Naive thymus-derived CD4-positive, alpha-beta T cell (primary cell): ENCODE measurements at regions not wholly inside any gene's neighbourhood (a gene's known extent, or its start where the extent isn't known, plus 50 kb on each side); places are given as distances from the start of the nearest gene placed in this dataset.
A peak's percentile ranks its signal among the peaks of the same experiment; 100 is the strongest.

Experiments
- ATAC-seq: fragments of 150-1000 bp; cut with Tn5 transposase; 2 replicates; pipeline ENCODE4 v1.10.0; 2021; ENCODE audit warnings: mild to moderate bottlenecking, moderate library complexity
- CTCF ChIA-PET: fragments of 350-600 bp; sonication (Branson Sonifier 250); formaldehyde crosslinking; loops from one replicate; lab custom pipeline; 2021; ENCODE audit warnings: antibody characterized with exemption; lab: Charles Lee
- POLR2A ChIA-PET: fragments of 350-600 bp; sonication (Branson Sonifier 250); formaldehyde crosslinking; loops from one replicate; lab custom pipeline; 2021; ENCODE audit warnings: antibody characterized with exemption, inconsistent platforms; lab: Charles Lee
- DNase-seq, 9 donors: peaks; one replicate each; pipeline versions ENCODE4 v3.0.0 to v3.0.0-alpha.2; 2020 to 2022; ENCODE audit warnings: mixed read lengths in 1 of 9
- H3K27ac ChIP-seq: one replicate; pipeline ENCODE4 v1.7.0; 2013; ENCODE audit warnings: mild to moderate bottlenecking, low read depth, low read length, moderate library complexity
- H3K27me3 ChIP-seq, 2 donors: one replicate each; pipeline ENCODE4 v1.7.0; 2013; ENCODE audit warnings: low read length in 2 of 2, mild to moderate bottlenecking in 2 of 2, moderate library complexity in 2 of 2; ENCODE audit not compliant: control insufficient read depth in 2 of 2, insufficient read depth in 2 of 2
- H3K36me3 ChIP-seq, 3 experiments: 1 replicate in 2 of 3; 2 replicates in 1 of 3; pipeline ENCODE4 v1.7.0; 2013; ENCODE audit warnings: low read length in 3 of 3, mild to moderate bottlenecking in 3 of 3, moderate library complexity in 1 of 3; ENCODE audit not compliant: insufficient read depth in 3 of 3, control insufficient read depth in 2 of 3
- H3K4me1 ChIP-seq, 2 donors: one replicate each; pipeline ENCODE4 v1.7.0; 2013; ENCODE audit warnings: low read length in 2 of 2, mild to moderate bottlenecking in 2 of 2, moderate library complexity in 1 of 2; ENCODE audit not compliant: control insufficient read depth in 2 of 2, insufficient read depth in 2 of 2
- H3K4me3 ChIP-seq: 2 replicates; pipeline ENCODE4 v1.7.0; 2013; ENCODE audit warnings: mild to moderate bottlenecking, low read length
- H3K9me3 ChIP-seq, 3 experiments: 1 replicate in 2 of 3; 2 replicates in 1 of 3; pipeline ENCODE4 v1.7.0; 2013; ENCODE audit warnings: low read length in 3 of 3; ENCODE audit not compliant: control insufficient read depth in 2 of 3
- H3K27ac Mint-ChIP-seq, 9 donors: one replicate each; pipeline ENCODE4 v1.8.0; 2020 to 2022; ENCODE audit warnings: mixed read lengths in 9 of 9, mild to moderate bottlenecking in 8 of 9, moderate library complexity in 5 of 9, inconsistent platforms in 2 of 9
- H3K27me3 Mint-ChIP-seq, 5 donors: one replicate each; pipeline ENCODE4 v1.8.0; 2021 to 2022; ENCODE audit warnings: mixed read lengths in 5 of 5, mild to moderate bottlenecking in 1 of 5
- H3K36me3 Mint-ChIP-seq, 5 donors: one replicate each; pipeline ENCODE4 v1.8.0; 2020 to 2022; ENCODE audit warnings: mixed read lengths in 5 of 5, mild to moderate bottlenecking in 3 of 5, inconsistent platforms in 1 of 5
- H3K4me1 Mint-ChIP-seq, 7 donors: one replicate each; pipeline ENCODE4 v1.8.0; 2020 to 2022; ENCODE audit warnings: mixed read lengths in 7 of 7, mild to moderate bottlenecking in 3 of 7, inconsistent platforms in 1 of 7
- H3K4me3 Mint-ChIP-seq, 10 donors: one replicate each; pipeline ENCODE4 v1.8.0; 2020 to 2022; ENCODE audit warnings: mild to moderate bottlenecking in 10 of 10, mixed read lengths in 10 of 10, moderate library complexity in 6 of 10, inconsistent platforms in 2 of 10
- H3K9me3 Mint-ChIP-seq, 11 donors: one replicate each; pipeline ENCODE4 v1.8.0; 2020 to 2022; ENCODE audit warnings: mixed read lengths in 11 of 11, mild to moderate bottlenecking in 4 of 11, inconsistent platforms in 1 of 11, moderate library complexity in 1 of 11
- intact Hi-C, 2 donors: fragments of 100-400 bp; cut with micrococcal nuclease; formaldehyde crosslinking; loops; one replicate each; pipeline ENCODE4 v1.15.1; 2023

DNA sequence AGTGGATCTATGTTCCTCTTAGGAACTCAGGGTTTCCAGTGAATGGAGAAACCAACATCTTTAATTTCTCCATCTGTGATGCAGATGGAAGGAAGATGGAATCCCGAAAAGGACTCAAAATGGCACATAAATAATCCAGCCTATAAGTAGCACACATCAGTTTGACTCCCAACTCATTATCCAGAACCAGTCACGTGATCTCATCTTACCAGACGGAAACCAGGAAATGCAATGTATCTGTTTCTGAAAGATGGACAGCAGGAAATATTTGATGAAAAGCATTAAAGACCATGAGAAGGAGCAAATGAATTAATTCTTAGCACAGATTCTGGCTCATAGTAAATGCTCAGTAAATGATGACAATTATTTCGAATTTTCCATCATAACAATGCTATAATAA is 443.1 kb upstream of the FMR1 start:
- H3K9me3 ChIP-seq, result no peaks in the 10 kb centered on the region
- no peaks in the 10 kb centered on the region for H3K27me3 Mint-ChIP-seq
- ChIA-PET CTCF (no interaction called here), POLR2A (no interaction called here)
- intact Hi-C loops, result no loop called here
- no peak overlapping the region for H3K4me3 Mint-ChIP-seq
- H3K4me3 ChIP-seq, result no peak overlapping the region
- H3K36me3 Mint-ChIP-seq, result no peaks in the 10 kb centered on the region
- no peak for DNase-seq
- no peaks in the 10 kb centered on the region for H3K4me1 Mint-ChIP-seq
- ATAC-seq, result no peak
- no peaks in the 10 kb centered on the region for H3K4me1 ChIP-seq
- no peak overlapping the region for H3K27ac Mint-ChIP-seq
- H3K27ac ChIP-seq, result no peak overlapping the region
- no peaks in the 10 kb centered on the region for H3K27me3 ChIP-seq
- H3K9me3 Mint-ChIP-seq, result peaks cover 0 to 3% (median 0%) of the 10 kb centered on the region in 11 donors
- no peaks in the 10 kb centered on the region for H3K36me3 ChIP-seq

- H3K36me3 Mint-ChIP-seq, result no peaks in the 10 kb centered on the region
- no peak overlapping the region for H3K27ac Mint-ChIP-seq
- peaks cover 0 to 2% (median 0%) of the 10 kb centered on the region in 11 donors for H3K9me3 Mint-ChIP-seq
- H3K4me1 Mint-ChIP-seq, result no peaks in the 10 kb centered on the region
- Histone ChIP-seq H3K27me3 (no peaks in the 10 kb centered on the region), H3K27ac (no peak overlapping the region), H3K36me3 (no peaks in the 10 kb centered on the region), H3K4me1 (no peaks in the 10 kb centered on the region), H3K9me3 (no peaks in the 10 kb centered on the region), H3K4me3 (no peak overlapping the region)
- H3K27me3 Mint-ChIP-seq, result no peaks in the 10 kb centered on the region
- POLR2A ChIA-PET, result no interaction called here
- DNase-seq (peak in 1 of 9 donors; percentile 1), ATAC-seq (no peak)
- H3K4me3 Mint-ChIP-seq, result no peak overlapping the region
- intact Hi-C loops, result loop anchor here in 1 of 2 donors (1.0 kb wide), 1 partner anchor 328 kb away; no protein-coding TSS in a partner anchor
- CTCF ChIA-PET, result no interaction called here
Measured at GRCh38 chrX:147476008-147476407, 435.7 kb upstream of the FMR1 start.

DNA sequence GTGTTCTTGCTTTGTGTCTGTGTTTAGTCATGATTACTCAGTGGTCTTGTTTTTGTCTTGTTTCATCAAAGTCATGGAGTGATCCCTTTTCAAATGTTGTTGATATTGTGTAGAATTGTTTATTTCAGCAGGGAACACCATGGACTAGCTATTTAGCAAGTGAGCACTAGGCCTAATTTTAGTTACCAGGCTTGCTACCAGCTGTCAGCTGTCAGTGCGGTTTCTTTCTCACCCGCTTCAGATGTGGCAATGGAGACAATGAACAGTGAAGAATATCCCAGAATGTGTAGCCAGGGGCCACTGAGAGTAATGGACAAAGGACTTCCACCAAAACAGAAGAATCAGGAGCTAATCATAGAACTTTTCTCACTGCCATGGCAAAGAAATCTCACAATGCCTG is 432.8 kb upstream of the FMR1 start:
- Histone ChIP-seq H3K27me3 (no peaks in the 10 kb centered on the region), H3K27ac (no peak overlapping the region), H3K4me3 (no peak overlapping the region), H3K36me3 (no peaks in the 10 kb centered on the region), H3K9me3 (no peaks in the 10 kb centered on the region), H3K4me1 (no peaks in the 10 kb centered on the region)
- POLR2A ChIA-PET, result no interaction called here
- Mint-ChIP-seq H3K27me3 (no peaks in the 10 kb centered on the region), H3K9me3 (peaks cover 0 to 2% (median 0%) of the 10 kb centered on the region in 11 donors), H3K4me3 (no peak overlapping the region), H3K4me1 (no peaks in the 10 kb centered on the region), H3K27ac (no peak overlapping the region), H3K36me3 (no peaks in the 10 kb centered on the region)
- ATAC-seq (no peak), DNase-seq (no peak)
- CTCF ChIA-PET, result no interaction called here
- intact Hi-C loops, result no loop called here

DNA sequence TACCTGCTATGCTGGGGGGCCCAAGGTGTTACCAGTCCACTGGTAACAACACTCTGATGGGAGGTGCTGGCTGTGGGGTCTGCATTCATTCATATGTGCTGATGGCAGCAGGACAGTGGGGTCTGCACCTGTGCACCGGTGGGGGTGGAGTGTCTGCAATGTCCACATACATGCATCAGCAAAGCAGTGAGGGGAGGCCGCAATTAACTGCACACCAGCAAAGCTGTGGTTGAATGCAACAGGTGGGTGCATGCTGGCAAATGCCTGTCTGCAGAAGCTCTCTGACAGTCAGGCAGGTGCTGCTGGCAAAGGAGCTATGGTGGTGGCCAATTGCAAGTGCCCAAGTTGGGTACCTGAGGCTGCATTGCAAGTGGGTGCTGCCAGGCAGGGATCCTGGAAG is 426.5 kb upstream of the FMR1 start:
- intact Hi-C loops, result no loop called here
- Mint-ChIP-seq H3K4me1 (no peaks in the 10 kb centered on the region), H3K4me3 (peak overlapping the region in 1 of 10 donors; percentile 3), H3K27me3 (no peaks in the 10 kb centered on the region), H3K27ac (no peak overlapping the region), H3K36me3 (no peaks in the 10 kb centered on the region), H3K9me3 (no peaks in the 10 kb centered on the region)
- DNase-seq (no peak), ATAC-seq (no peak)
- H3K36me3 ChIP-seq, result no peaks in the 10 kb centered on the region
- H3K27ac ChIP-seq, result no peak overlapping the region
- H3K9me3 ChIP-seq, result no peaks in the 10 kb centered on the region
- H3K4me3 ChIP-seq, result no peak overlapping the region
- H3K27me3 ChIP-seq, result no peaks in the 10 kb centered on the region
- ChIA-PET POLR2A (no interaction called here), CTCF (no interaction called here)
- no peaks in the 10 kb centered on the region for H3K4me1 ChIP-seq

DNA sequence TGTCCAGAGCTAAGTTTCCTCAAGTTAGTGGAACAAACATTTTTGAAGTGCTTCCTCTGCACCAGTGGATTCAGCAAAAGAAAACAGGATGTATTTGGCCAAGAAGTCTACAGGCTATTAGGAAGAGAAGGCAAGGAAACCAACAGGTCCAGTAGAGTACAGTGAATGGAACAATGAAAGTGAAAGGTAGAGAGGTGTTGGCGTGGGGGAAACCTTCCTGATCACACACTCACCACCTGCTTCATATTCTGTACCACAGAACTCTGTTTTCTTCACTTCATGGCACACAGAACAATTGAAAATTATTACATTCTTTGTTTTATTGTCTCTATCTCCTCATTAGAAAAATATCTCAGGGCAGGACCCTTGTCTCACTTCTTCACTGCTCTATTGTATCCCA is 417.4 kb upstream of the FMR1 start:
- ChIA-PET CTCF (no interaction called here), POLR2A (no interaction called here)
- Histone ChIP-seq H3K27ac (no peak overlapping the region), H3K4me1 (no peaks in the 10 kb centered on the region), H3K27me3 (no peaks in the 10 kb centered on the region), H3K36me3 (no peaks in the 10 kb centered on the region), H3K9me3 (no peaks in the 10 kb centered on the region), H3K4me3 (no peak overlapping the region)
- Mint-ChIP-seq H3K36me3 (no peaks in the 10 kb centered on the region), H3K4me3 (no peak overlapping the region), H3K4me1 (no peaks in the 10 kb centered on the region), H3K9me3 (peaks cover 0 to 4% (median 0%) of the 10 kb centered on the region in 11 donors), H3K27ac (no peak overlapping the region), H3K27me3 (peaks cover 0 to 7% (median 0%) of the 10 kb centered on the region in 5 donors)
- intact Hi-C loops, result no loop called here
- ATAC-seq (no peak), DNase-seq (no peak)

DNA sequence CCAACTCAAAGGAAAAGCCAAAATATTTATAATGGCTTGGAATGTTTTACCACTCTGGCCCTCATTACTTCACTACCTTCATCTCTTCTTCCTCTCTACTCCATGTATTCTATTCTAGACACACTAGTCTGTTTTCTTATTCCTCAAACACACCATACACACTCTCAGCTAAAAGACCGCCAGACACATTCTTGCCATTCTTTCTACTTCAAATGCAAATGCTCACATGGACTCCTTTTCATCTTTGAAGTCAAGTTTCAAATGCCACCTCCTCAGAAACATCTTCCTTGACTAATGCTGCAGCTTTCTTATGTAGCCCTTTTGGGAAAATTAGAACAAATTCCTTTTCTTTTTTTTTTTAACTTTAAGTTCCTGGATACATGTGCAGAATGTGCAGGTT is 412.9 kb upstream of the FMR1 start:
- no peak for DNase-seq
- no peak overlapping the region for H3K27ac Mint-ChIP-seq
- no peaks in the 10 kb centered on the region for H3K4me1 Mint-ChIP-seq

DNA sequence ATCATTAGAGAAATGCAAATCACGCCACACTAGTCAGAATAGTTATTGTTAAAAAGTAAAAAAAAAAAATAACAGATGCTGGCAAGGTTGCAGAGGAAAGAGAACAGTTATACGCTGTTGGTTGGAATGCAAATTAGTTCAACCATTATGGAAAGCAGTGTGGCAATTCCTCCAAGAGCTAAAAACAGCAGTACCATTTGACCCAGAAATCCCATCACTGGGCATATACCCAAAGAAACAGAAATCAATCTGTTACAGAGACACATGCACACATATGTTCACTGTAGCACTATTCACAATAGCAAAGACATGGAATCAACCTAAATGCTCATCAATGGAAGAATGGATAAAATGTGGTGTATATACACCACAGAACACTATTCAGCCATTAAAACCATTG is 388.7 kb upstream of the FMR1 start:
- no peaks in the 10 kb centered on the region for H3K36me3 Mint-ChIP-seq
- CTCF ChIA-PET, result no interaction called here
- H3K4me3 Mint-ChIP-seq, result no peak overlapping the region
- ATAC-seq, result no peak
- POLR2A ChIA-PET, result no interaction called here
- H3K4me3 ChIP-seq, result no peak overlapping the region
- no peaks in the 10 kb centered on the region for H3K4me1 Mint-ChIP-seq
- no peaks in the 10 kb centered on the region for H3K4me1 ChIP-seq
- DNase-seq, result no peak
- intact Hi-C loops, result no loop called here
- H3K27me3 Mint-ChIP-seq, result no peaks in the 10 kb centered on the region
- no peaks in the 10 kb centered on the region for H3K27me3 ChIP-seq
- no peaks in the 10 kb centered on the region for H3K9me3 ChIP-seq
- no peaks in the 10 kb centered on the region for H3K36me3 ChIP-seq
- H3K9me3 Mint-ChIP-seq, result peaks cover 0 to 5% (median 0%) of the 10 kb centered on the region in 11 donors
- H3K27ac ChIP-seq, result no peak overlapping the region
- H3K27ac Mint-ChIP-seq, result no peak overlapping the region

More for the DNA sequence above, 412.9 kb upstream of the FMR1 start:
- CTCF ChIA-PET, result no interaction called here
- Histone ChIP-seq H3K27me3 (no peaks in the 10 kb centered on the region), H3K27ac (no peak overlapping the region), H3K4me1 (no peaks in the 10 kb centered on the region), H3K9me3 (no peaks in the 10 kb centered on the region), H3K4me3 (no peak overlapping the region), H3K36me3 (no peaks in the 10 kb centered on the region)
- POLR2A ChIA-PET, result no interaction called here
- Mint-ChIP-seq H3K9me3 (peaks cover 0 to 4% (median 0%) of the 10 kb centered on the region in 11 donors), H3K4me3 (no peak overlapping the region), H3K36me3 (no peaks in the 10 kb centered on the region), H3K27me3 (peaks cover 0 to 7% (median 0%) of the 10 kb centered on the region in 5 donors)
- intact Hi-C loops, result no loop called here
- ATAC-seq, result no peak
